ENCODE measurements at regions not wholly inside any gene's neighbourhood (a gene's known extent, or its start where the extent isn't known, plus 50 kb on each side); places are given as distances from the start of the nearest gene placed in this dataset.

DNA sequence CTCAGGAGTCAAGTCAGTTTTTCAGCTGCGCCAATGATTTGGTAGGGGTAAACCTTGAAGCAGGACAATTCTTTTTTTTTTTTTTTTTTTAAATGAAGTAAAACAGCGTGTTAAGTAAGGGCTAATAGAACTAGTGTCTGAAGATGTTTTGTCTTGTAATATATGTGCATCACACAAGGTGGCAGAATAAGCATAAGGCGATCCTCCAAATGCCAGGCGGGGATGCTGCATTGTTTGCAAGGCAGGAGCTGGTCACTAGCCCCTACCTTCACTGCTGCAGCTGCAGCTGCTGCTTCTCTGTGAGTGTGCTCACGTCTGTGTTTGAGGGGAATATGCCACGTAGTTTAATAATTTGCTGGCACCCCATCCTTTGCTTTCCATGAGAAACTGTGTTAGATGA lies 272.7 kb upstream of the MAP3K7 start:
- H3K4me1 ChIP-seq = no peaks in the 10 kb centered on the region
- H3K9me3 ChIP-seq = no peaks in the 10 kb centered on the region
- intact Hi-C loops (cut with DNase I) = no loop called here
- TF ChIP-seq POLR2A (IDR thresholded peaks at IDR 0.05) = no peak
- TF ChIP-seq, protein P1, sequence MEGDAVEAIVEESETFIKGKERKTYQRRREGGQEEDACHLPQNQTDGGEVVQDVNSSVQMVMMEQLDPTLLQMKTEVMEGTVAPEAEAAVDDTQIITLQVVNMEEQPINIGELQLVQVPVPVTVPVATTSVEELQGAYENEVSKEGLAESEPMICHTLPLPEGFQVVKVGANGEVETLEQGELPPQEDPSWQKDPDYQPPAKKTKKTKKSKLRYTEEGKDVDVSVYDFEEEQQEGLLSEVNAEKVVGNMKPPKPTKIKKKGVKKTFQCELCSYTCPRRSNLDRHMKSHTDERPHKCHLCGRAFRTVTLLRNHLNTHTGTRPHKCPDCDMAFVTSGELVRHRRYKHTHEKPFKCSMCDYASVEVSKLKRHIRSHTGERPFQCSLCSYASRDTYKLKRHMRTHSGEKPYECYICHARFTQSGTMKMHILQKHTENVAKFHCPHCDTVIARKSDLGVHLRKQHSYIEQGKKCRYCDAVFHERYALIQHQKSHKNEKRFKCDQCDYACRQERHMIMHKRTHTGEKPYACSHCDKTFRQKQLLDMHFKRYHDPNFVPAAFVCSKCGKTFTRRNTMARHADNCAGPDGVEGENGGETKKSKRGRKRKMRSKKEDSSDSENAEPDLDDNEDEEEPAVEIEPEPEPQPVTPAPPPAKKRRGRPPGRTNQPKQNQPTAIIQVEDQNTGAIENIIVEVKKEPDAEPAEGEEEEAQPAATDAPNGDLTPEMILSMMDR (IDR thresholded peaks at IDR 0.05) = no peak
- no peak for TF ChIP-seq POLR2AphosphoS5 (IDR thresholded peaks at IDR 0.05; ENCODE audit: insufficient read depth in 1 of 2, low read depth in 1 of 2)
- no peak overlapping the region for H3K4me3 ChIP-seq
- no peaks in the 10 kb centered on the region for H3K27me3 ChIP-seq
- no peak overlapping the region for H3K27ac ChIP-seq
- no peaks in the 10 kb centered on the region for H3K36me3 ChIP-seq
- no peak for DNase-seq (ENCODE audit: extremely low spot score in 2 of 2)

DNA sequence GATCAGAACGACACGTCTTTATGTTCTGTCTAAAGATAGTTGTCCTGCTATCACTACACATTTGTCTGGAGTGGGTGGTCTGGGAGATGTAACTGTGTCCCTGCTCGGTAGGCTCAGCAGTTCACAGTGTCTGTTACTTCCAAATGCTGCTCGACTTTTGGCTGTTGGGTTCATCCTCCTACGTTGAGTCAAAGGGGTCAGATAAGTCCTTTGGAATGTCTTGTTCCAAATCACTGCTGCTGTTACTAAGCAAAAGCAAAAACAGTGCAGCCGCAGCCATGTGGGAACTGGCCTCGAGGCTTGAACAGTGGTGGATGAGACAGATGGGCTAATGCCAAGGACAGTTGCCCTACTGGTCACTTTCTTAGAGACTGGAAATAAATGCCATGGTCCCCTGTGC lies 272.2 kb upstream of the MAP3K7 start:
- DNase-seq (ENCODE audit: extremely low spot score in 2 of 2) = no peak
- intact Hi-C loops (cut with DNase I) = no loop called here
- no peak overlapping the region for H3K27ac ChIP-seq
- no peaks in the 10 kb centered on the region for H3K9me3 ChIP-seq
- no peaks in the 10 kb centered on the region for H3K36me3 ChIP-seq
- TF ChIP-seq POLR2A (IDR thresholded peaks at IDR 0.05) = no peak
- TF ChIP-seq, protein P1 (IDR thresholded peaks at IDR 0.05) = no peak
- no peak for TF ChIP-seq POLR2AphosphoS5 (IDR thresholded peaks at IDR 0.05; ENCODE audit: insufficient read depth in 1 of 2, low read depth in 1 of 2)
- H3K4me3 ChIP-seq = no peak overlapping the region
- no peaks in the 10 kb centered on the region for H3K4me1 ChIP-seq
- H3K27me3 ChIP-seq = no peaks in the 10 kb centered on the region

DNA sequence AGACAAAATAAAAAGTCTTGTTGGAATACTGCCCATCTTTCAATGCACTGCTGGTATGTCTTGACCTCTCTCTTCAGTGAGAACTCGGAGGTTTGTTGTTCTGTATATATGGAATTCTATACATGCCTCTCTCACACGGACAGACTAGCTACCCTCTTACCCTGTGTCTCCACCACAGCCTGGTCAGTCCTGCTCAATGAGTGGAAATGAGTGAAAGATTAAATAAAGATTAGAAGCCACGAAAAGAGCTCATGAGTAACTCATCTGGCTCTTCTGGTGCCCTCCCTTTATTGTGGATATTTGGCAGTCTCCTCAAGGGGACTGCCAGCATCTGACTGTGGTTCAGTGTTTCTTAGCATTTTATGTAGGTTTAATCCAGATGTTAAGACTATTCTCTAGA lies 262.8 kb upstream of the MAP3K7 start:
- TF ChIP-seq POLR2AphosphoS5 (IDR thresholded peaks at IDR 0.05; ENCODE audit: insufficient read depth in 1 of 2, low read depth in 1 of 2) (no peak), POLR2A (IDR thresholded peaks at IDR 0.05) (no peak)
- TF ChIP-seq, protein P1 (IDR thresholded peaks at IDR 0.05) = no peak
- Histone ChIP-seq H3K4me1 (no peaks in the 10 kb centered on the region), H3K27ac (no peak overlapping the region), H3K4me3 (no peak overlapping the region), H3K27me3 (no peaks in the 10 kb centered on the region), H3K36me3 (no peaks in the 10 kb centered on the region), H3K9me3 (no peaks in the 10 kb centered on the region)
- intact Hi-C loops (cut with DNase I) = no loop called here
- DNase-seq (ENCODE audit: extremely low spot score in 2 of 2) = no peak

DNA sequence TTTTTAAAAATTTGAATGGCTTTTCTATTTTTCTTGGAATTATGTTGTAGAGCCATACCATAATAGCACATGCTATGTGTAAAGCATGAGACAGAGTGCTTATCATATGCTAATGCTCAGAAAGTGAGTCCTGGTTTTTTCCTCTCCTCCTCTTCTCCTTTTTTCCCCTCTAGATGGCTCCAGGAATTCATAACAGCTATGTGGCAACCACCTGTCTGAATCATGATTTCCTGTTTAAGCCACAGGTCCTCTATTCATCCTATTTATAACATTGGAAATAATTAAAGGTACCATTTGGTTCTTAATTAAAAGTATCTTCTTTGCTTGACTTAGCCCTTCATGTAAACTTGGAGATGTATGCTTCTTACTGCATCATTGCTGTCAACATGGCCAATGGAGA lies 260.0 kb upstream of the MAP3K7 start:
- TF ChIP-seq POLR2AphosphoS5 (IDR thresholded peaks at IDR 0.05; ENCODE audit: insufficient read depth in 1 of 2, low read depth in 1 of 2) (no peak), POLR2A (IDR thresholded peaks at IDR 0.05) (no peak)
- TF ChIP-seq, protein P1 (IDR thresholded peaks at IDR 0.05) = no peak
- Histone ChIP-seq H3K4me3 (no peak overlapping the region), H3K4me1 (no peaks in the 10 kb centered on the region), H3K9me3 (no peaks in the 10 kb centered on the region), H3K27ac (no peak overlapping the region), H3K27me3 (no peaks in the 10 kb centered on the region), H3K36me3 (no peaks in the 10 kb centered on the region)
- no peak for DNase-seq (ENCODE audit: extremely low spot score in 2 of 2)
- intact Hi-C loops (cut with DNase I) = no loop called here

DNA sequence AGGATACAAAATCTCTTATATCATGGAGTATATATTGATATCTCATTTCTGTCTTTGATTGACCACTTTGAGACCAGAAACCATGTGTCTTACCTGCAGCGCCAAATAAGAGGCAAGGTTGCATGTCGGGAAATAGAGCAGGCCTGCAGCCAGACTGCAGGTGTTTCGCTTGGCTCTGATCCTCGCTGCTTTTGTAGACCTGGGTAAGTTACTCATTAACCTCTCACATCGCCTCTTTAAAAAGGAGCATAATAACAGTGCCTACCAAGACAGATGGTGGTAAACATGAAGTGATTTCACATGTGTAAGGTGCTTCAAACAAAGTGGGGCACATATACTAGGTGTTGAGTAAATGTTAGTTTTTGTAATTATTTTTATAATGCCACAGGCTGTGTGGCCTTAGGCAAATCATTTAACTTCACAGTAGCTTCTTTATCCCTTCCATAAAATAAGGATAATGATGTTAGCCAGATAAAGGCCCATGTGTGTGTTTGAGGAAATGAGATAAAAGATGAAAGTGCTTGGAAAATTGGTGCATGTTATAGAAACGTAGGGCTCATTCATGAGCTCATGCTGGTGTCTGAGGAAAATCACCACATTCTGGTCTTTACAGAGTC lies 248.8 kb upstream of the MAP3K7 start:
- Histone ChIP-seq H3K27ac (no peak overlapping the region), H3K4me1 (no peaks in the 10 kb centered on the region), H3K9me3 (no peaks in the 10 kb centered on the region), H3K36me3 (no peaks in the 10 kb centered on the region), H3K4me3 (no peak overlapping the region), H3K27me3 (no peaks in the 10 kb centered on the region)
- intact Hi-C loops (cut with DNase I) = no loop called here
- no peak for DNase-seq (ENCODE audit: extremely low spot score in 2 of 2)
- TF ChIP-seq POLR2AphosphoS5 (IDR thresholded peaks at IDR 0.05; ENCODE audit: insufficient read depth in 1 of 2, low read depth in 1 of 2) (no peak), POLR2A (IDR thresholded peaks at IDR 0.05) (no peak)
- TF ChIP-seq, protein P1 (IDR thresholded peaks at IDR 0.05) = no peak
